ENCODE measurements at regions not wholly inside any gene's neighbourhood (a gene's known extent, or its start where the extent isn't known, plus 50 kb on each side); places are given as distances from the start of the nearest gene placed in this dataset.

DNA sequence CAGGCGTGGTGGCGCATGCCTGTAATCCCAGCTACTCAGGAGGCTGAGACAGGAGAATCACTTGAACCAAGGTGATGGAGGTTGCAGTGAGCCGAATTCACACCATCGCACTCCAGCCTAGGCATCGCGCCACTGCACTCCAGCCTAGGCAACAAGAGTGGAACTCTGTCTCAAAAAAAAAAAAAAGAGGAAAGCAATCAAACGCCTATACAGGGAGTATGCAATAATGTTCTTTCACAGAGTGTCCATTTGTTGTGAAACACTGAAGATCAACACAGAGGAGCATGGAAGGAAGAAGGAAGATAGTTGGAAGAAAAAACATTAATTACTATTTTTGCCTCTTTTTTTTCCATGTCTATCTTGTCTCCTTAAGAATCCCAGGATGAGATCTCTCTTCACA is 113.4 kb downstream of the FBXO8 start:
- TF ChIP-seq, protein P1, sequence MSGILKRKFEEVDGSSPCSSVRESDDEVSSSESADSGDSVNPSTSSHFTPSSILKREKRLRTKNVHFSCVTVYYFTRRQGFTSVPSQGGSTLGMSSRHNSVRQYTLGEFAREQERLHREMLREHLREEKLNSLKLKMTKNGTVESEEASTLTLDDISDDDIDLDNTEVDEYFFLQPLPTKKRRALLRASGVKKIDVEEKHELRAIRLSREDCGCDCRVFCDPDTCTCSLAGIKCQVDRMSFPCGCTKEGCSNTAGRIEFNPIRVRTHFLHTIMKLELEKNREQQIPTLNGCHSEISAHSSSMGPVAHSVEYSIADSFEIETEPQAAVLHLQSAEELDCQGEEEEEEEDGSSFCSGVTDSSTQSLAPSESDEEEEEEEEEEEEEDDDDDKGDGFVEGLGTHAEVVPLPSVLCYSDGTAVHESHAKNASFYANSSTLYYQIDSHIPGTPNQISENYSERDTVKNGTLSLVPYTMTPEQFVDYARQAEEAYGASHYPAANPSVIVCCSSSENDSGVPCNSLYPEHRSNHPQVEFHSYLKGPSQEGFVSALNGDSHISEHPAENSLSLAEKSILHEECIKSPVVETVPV (CRISPR knock-in tag; IDR thresholded peaks at IDR 0.05): no peak
- no peak for ATAC-seq

DNA sequence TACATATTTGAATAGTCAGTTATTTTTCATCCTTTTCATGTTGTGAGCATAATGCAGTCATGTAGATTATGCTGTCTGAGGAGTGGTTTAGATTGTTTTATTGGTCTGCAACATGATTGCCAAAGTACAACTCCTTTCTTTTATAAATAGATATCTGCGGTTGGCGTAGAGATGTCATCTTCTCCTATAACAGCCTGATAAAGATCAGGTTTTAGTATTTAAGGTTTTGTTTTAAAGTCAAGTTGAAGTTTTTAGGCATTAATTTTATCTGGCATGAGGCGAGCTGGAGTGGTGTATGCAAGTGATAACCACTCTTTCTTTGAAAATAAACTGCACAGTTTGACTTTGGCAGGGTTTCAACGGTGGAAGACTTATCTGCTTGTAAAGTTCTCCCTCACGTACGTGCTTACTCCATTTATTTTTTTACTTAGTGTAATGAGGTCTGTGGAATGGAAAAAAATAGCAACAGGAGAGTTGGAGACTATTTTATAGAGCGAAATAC is 126.3 kb downstream of the FBXO8 start:
- TF ChIP-seq POU6F1 (CRISPR knock-in tag; IDR thresholded peaks at IDR 0.05; ENCODE audit: borderline replicate concordance, low read depth): no peak
- TF ChIP-seq, protein P1 (CRISPR knock-in tag; IDR thresholded peaks at IDR 0.05): no peak
- no peak for TF ChIP-seq PPARA (CRISPR knock-in tag; IDR thresholded peaks at IDR 0.05; ENCODE audit: borderline replicate concordance)
- TF ChIP-seq ZFP30 (CRISPR knock-in tag; IDR thresholded peaks at IDR 0.05): no peak
- TF ChIP-seq TCF4 (CRISPR knock-in tag; IDR thresholded peaks at IDR 0.05; ENCODE audit: borderline replicate concordance): peak; percentile 55; the same call in 1 of the 2 replicates
- TF ChIP-seq, protein P2, sequence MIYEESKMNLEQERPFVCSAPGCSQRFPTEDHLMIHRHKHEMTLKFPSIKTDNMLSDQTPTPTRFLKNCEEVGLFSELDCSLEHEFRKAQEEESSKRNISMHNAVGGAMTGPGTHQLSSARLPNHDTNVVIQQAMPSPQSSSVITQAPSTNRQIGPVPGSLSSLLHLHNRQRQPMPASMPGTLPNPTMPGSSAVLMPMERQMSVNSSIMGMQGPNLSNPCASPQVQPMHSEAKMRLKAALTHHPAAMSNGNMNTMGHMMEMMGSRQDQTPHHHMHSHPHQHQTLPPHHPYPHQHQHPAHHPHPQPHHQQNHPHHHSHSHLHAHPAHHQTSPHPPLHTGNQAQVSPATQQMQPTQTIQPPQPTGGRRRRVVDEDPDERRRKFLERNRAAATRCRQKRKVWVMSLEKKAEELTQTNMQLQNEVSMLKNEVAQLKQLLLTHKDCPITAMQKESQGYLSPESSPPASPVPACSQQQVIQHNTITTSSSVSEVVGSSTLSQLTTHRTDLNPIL (CRISPR knock-in tag; IDR thresholded peaks at IDR 0.05; ENCODE audit: low read depth): no peak; the same call in 1 of the 2 replicates
- no peak for TF ChIP-seq OSR1 (CRISPR knock-in tag; IDR thresholded peaks at IDR 0.05)
- TF ChIP-seq PATZ1 (CRISPR knock-in tag; IDR thresholded peaks at IDR 0.05; ENCODE audit: borderline replicate concordance): peak; percentile 79; the same call in 1 of the 2 replicates
- no peak for TF ChIP-seq ZNF565 (CRISPR knock-in tag; conservative IDR thresholded peaks at IDR 0.05; ENCODE audit: low read depth)
- TF ChIP-seq CSDC2 (CRISPR knock-in tag; IDR thresholded peaks at IDR 0.05): no peak
- TF ChIP-seq ZNF70 (CRISPR knock-in tag; IDR thresholded peaks at IDR 0.05): no peak
- TF ChIP-seq BACH2 (CRISPR knock-in tag; IDR thresholded peaks at IDR 0.05; ENCODE audit: borderline replicate concordance): no peak
- peak; percentile 72; the same call in 1 of the 2 replicates for TF ChIP-seq ZC3H10 (CRISPR knock-in tag; IDR thresholded peaks at IDR 0.05)
- TF ChIP-seq ISL1 (CRISPR knock-in tag; IDR thresholded peaks at IDR 0.05): peak; percentile 97
- TF ChIP-seq ZFP3 (CRISPR knock-in tag; IDR thresholded peaks at IDR 0.05): no peak
- no peak for TF ChIP-seq ZNF8 (CRISPR knock-in tag; IDR thresholded peaks at IDR 0.05)
- no peak for TF ChIP-seq SNAI2 (CRISPR knock-in tag; IDR thresholded peaks at IDR 0.05)
- TF ChIP-seq, protein P3, sequence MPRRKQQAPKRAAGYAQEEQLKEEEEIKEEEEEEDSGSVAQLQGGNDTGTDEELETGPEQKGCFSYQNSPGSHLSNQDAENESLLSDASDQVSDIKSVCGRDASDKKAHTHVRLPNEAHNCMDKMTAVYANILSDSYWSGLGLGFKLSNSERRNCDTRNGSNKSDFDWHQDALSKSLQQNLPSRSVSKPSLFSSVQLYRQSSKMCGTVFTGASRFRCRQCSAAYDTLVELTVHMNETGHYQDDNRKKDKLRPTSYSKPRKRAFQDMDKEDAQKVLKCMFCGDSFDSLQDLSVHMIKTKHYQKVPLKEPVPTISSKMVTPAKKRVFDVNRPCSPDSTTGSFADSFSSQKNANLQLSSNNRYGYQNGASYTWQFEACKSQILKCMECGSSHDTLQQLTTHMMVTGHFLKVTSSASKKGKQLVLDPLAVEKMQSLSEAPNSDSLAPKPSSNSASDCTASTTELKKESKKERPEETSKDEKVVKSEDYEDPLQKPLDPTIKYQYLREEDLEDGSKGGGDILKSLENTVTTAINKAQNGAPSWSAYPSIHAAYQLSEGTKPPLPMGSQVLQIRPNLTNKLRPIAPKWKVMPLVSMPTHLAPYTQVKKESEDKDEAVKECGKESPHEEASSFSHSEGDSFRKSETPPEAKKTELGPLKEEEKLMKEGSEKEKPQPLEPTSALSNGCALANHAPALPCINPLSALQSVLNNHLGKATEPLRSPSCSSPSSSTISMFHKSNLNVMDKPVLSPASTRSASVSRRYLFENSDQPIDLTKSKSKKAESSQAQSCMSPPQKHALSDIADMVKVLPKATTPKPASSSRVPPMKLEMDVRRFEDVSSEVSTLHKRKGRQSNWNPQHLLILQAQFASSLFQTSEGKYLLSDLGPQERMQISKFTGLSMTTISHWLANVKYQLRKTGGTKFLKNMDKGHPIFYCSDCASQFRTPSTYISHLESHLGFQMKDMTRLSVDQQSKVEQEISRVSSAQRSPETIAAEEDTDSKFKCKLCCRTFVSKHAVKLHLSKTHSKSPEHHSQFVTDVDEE (CRISPR knock-in tag; IDR thresholded peaks at IDR 0.05): no peak
- no peak for TF ChIP-seq GLIS3 (CRISPR knock-in tag; IDR thresholded peaks at IDR 0.05)
- TF ChIP-seq ARNTL (CRISPR knock-in tag; IDR thresholded peaks at IDR 0.05; ENCODE audit: borderline replicate concordance, low read depth): no peak
- no peak for TF ChIP-seq ESRRG (CRISPR knock-in tag; IDR thresholded peaks at IDR 0.05)
- TF ChIP-seq RARB (CRISPR knock-in tag; IDR thresholded peaks at IDR 0.05): peak; percentile 86; the same call in 1 of the 2 replicates
- TF ChIP-seq TOX (CRISPR knock-in tag; IDR thresholded peaks at IDR 0.05; ENCODE audit: borderline replicate concordance): peak; percentile 97

More for the DNA sequence above, 126.3 kb downstream of the FBXO8 start:
- ATAC-seq: peak; percentile 76

Data from SK-N-SH treated with all-trans-retinoic acid at 6 μM for 48 hours (cell line).